ENCODE measurements at regions not wholly inside any gene's neighbourhood (a gene's known extent, or its start where the extent isn't known, plus 50 kb on each side); places are given as distances from the start of the nearest gene placed in this dataset.
A peak's percentile ranks its signal among the peaks of the same experiment; 100 is the strongest.
"Not testable (repeated sequence)": the region's sequence is repeated elsewhere in the genome, so short reads cannot be mapped to it uniquely, and the experiment has no call there.

DNA sequence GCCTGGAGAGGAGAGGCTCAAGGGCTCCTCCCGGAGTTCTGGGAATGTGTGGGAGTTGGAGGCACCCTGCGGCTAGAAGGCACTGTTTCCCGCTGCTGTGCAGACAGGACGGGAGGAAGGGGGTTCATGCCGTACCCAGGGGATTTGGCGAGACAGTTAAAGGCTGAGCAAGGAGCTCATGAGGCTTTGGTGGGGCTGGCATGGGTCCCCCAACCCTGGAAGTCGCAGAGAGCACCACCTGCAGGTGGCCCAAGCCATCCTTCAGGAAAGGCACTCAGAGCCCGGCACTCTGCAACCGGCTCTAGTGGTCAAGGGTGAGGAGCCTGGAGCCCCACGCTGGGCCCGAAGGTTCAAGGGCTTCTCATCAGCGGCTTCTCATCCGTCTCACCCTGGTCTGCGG, 138.2 kb downstream of the NPIPB11 start:
- H3K36me3 ChIP-seq; ATAC-seq; in situ Hi-C loops (cut with MboI; ENCODE audit: low sequenced_read_pairs in 4 of 4); H3K27ac ChIP-seq; H3K9me3 ChIP-seq; H3K4me1 ChIP-seq; H3K27me3 ChIP-seq; DNase-seq; intact Hi-C loops (cut with DNase I; ENCODE audit: low total_unique reads); H3K4me3 ChIP-seq: not testable (repeated sequence)

DNA sequence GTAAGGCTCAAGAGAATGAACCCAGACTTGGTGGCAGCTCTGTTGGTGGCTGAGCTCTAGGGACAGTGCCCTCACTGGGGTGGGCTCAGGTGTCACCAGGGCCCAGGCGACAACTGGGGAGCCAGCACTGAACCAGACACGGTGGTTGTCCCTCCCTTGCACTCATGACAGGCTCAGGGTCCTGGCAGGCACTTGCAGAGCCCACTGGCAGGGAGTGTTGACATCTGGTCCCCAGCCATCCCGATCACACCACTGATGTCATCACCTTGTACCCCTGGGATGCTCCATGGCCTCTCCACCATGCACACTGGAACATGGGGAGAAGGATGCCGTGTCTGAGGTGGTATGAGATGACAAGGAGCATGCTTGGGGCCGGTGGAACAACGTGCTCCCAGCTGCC, 138.6 kb downstream of the NPIPB11 start:
- H3K4me3 ChIP-seq; H3K4me1 ChIP-seq; H3K36me3 ChIP-seq; H3K27me3 ChIP-seq; H3K9me3 ChIP-seq; DNase-seq; H3K27ac ChIP-seq; ATAC-seq; intact Hi-C loops (cut with DNase I; ENCODE audit: low total_unique reads); in situ Hi-C loops (cut with MboI; ENCODE audit: low sequenced_read_pairs in 4 of 4): not testable (repeated sequence)

DNA sequence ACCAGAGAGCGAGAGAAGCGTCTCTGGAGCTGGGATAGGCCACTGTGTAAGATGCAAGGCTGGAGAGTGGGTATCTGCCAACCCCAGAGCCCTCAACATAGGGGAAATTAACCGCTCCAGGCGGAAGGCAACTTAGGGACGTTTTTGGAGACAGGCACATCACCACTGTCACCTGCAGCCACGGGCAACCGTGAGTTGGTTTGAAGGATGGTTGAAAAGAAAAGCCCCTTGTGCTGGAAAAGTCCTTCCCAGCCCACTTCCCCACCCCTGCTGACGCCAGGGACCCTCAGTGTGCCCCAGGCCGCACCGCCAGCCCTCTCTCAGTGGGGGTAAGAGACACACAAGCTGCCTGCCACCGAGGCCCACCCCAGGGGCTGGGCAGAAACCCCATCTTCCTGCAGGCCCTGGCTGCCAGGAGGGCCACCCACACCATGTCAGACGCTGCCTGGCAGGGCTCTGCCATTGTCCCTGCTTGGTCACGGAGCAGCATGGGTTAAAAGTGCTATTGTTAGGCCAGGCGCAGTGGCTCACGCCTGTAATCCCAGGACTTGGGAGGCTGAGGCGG, 139.4 kb downstream of the NPIPB11 start:
- H3K9me3 ChIP-seq; H3K4me3 ChIP-seq; H3K27me3 ChIP-seq; H3K4me1 ChIP-seq; intact Hi-C loops (cut with DNase I; ENCODE audit: low total_unique reads); ATAC-seq; H3K36me3 ChIP-seq; DNase-seq; H3K27ac ChIP-seq; in situ Hi-C loops (cut with MboI; ENCODE audit: low sequenced_read_pairs in 4 of 4): not testable (repeated sequence)

GRCh38 chr16:29266612-29267011, 139.9 kb downstream of the NPIPB11 start:
- H3K27ac ChIP-seq; H3K4me1 ChIP-seq; DNase-seq; H3K9me3 ChIP-seq; in situ Hi-C loops (cut with MboI; ENCODE audit: low sequenced_read_pairs in 4 of 4); ATAC-seq; H3K4me3 ChIP-seq; H3K36me3 ChIP-seq; intact Hi-C loops (cut with DNase I; ENCODE audit: low total_unique reads); H3K27me3 ChIP-seq: not testable (repeated sequence)

DNA sequence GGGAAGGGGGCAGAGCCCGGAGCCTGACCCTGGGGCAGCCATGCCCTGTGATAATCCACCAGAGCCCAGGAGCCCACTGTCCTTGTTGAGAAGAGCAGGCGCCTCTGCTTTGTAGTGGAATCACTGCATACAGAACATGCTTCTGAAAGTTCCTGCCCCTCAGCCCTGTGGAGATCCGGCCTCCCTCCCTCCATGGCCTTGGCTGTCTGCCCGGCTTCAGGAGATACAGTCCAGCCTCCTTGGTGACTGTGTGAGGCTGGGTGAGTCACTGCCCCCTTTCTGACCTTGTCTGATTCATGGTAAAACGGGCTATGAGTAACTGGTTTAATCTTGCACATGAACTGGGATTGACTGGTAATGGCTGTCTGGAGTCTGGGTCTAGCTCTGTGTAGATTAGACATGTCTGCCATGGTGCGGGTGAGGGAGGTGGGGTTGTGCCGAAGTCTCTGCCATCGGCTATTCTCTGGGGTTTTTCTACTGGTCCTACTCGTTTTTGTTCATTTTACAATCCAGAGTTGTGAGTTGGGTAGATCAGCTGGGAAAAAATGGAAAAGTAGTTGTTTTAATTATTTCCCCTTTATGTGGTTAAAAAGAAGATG, 141.2 kb downstream of the NPIPB11 start:
- H3K4me3 ChIP-seq; H3K9me3 ChIP-seq; in situ Hi-C loops (cut with MboI; ENCODE audit: low sequenced_read_pairs in 4 of 4); H3K36me3 ChIP-seq; H3K4me1 ChIP-seq; H3K27me3 ChIP-seq; intact Hi-C loops (cut with DNase I; ENCODE audit: low total_unique reads): not testable (repeated sequence)
- ATAC-seq, result peak; percentile 88 to 91
- DNase-seq, result peak; percentile 64 to 86
- H3K27ac ChIP-seq, result peak overlapping the region in 2 of 4 donors; percentile 32 to 46

GRCh38 chr16:29264080-29264837, 142.3 kb downstream of the NPIPB11 start:
- H3K9me3 ChIP-seq; H3K4me1 ChIP-seq; intact Hi-C loops (cut with DNase I; ENCODE audit: low total_unique reads); H3K4me3 ChIP-seq; DNase-seq; H3K27me3 ChIP-seq; H3K36me3 ChIP-seq; ATAC-seq; in situ Hi-C loops (cut with MboI; ENCODE audit: low sequenced_read_pairs in 4 of 4): not testable (repeated sequence)
- peak overlapping the region in 1 of 4 donors; percentile 32 for H3K27ac ChIP-seq

DNA sequence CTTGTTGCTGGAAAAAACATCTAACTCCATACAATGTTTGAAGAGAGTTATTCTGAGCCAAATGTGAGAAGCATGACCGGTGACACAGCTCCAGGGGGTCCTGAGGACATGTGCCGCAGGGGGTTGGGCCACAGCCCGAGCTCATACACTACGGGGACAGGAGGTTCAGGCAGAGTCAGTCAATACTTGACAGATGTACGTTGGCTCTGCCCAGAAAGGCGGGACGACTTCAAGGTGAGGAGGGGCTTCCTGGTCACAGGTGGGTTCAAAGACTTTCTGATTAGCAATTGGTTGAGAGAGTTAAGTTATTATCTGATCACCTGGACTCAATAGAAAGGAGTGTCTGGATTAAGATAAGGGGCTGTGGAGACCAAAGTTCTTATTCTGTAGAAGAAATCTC, 143.8 kb downstream of the NPIPB11 start:
- intact Hi-C loops (cut with DNase I; ENCODE audit: low total_unique reads); H3K4me3 ChIP-seq; in situ Hi-C loops (cut with MboI; ENCODE audit: low sequenced_read_pairs in 4 of 4); H3K4me1 ChIP-seq; H3K27ac ChIP-seq; ATAC-seq; H3K9me3 ChIP-seq; DNase-seq; H3K27me3 ChIP-seq; H3K36me3 ChIP-seq: not testable (repeated sequence)

DNA sequence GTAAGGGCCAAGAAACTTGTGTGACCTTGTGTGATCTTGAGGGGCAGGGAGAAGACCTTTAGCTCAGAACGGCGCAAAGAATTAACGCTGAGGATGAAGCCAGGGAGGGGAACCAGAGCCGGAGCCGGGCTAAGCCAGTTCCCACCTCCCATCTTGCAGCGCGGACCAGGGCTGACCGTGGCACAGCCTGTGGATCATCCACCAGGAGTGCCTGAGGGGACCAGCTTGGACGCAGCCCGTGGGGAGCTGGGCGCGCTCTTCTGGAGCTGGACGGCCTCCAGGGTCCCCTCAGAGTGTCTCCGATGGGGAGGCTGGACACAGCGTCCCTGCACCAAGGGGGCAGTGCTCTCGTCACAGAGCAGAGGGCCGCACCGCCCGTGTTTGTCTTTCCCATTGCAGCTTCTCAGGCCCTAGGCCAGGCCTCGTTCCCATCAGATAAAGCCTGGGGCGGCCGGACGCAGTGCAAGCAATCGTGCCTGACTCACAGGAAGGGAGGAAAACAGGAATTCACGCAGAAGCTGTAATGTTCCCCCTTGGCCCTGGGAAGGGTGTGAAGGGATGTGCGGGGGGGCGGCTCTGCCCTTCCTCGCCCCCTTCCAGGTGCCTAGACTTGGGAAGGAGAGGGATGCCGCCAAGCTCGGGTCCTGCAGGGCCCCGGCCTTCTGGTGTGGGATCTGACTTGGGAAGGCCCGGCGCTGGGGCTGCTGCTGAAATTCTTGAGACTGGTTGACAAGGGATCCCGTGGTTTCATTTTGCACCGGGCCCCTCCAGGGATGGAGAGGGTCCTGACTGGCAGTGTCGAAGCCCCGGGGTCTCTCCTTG, 144.9 kb downstream of the NPIPB11 start:
- H3K36me3 ChIP-seq; DNase-seq; H3K4me3 ChIP-seq; in situ Hi-C loops (cut with MboI; ENCODE audit: low sequenced_read_pairs in 4 of 4); intact Hi-C loops (cut with DNase I; ENCODE audit: low total_unique reads); H3K9me3 ChIP-seq; H3K4me1 ChIP-seq; H3K27me3 ChIP-seq: not testable (repeated sequence)
- H3K27ac ChIP-seq, result peak overlapping the region in 2 of 4 donors; percentile 10 to 52
- ATAC-seq, result peak; percentile 31 to 34

- H3K4me3 ChIP-seq; intact Hi-C loops (cut with DNase I; ENCODE audit: low total_unique reads); H3K27me3 ChIP-seq; in situ Hi-C loops (cut with MboI; ENCODE audit: low sequenced_read_pairs in 4 of 4); H3K9me3 ChIP-seq; ATAC-seq; H3K36me3 ChIP-seq; H3K27ac ChIP-seq; H3K4me1 ChIP-seq; DNase-seq: not testable (repeated sequence)
These were observed 145.7 kb downstream of the NPIPB11 start for GRCh38 chr16:29260683-29261426.

DNA sequence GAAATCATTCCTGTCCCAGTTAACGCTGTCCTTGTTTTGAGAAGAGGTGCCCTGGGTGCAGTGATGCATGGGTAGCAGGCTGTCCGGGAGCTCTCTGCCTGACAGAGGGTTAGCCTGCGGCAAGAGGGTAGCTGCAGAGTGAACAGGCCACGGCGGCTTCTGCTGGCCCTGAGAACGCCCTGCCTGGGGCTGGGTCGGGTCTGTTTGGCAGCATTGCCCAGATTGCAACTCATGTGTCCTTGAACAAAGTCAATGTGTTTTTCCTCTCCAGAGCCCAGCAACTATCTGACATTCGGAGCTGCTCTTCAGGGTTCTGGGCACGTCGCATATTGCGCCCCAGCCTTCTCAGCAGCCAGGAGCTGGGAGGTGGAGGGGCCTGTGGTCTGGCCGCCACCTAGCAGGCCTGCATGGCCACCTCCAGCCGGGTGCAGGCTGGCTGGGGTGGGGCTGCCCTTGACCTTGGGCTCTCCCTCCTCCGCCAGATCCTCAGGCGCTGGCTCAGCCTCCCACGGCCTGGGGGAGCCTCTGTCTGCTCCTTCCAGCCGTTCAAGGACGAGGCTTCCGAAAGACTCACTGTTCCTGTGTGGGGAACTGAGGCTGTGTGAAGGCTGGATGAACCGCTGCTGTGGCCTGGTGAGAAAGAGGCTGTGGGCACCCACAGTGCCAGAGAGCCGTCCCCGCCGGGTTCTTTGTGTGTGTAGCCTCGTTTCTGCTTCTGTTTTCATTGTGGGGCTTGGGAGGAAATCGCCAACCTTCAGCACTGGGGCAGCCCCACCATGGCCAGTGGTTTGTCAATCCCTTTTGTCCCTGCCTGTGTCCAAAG, 146.7 kb downstream of the NPIPB11 start:
- H3K36me3 ChIP-seq; H3K4me1 ChIP-seq; intact Hi-C loops (cut with DNase I; ENCODE audit: low total_unique reads); H3K27ac ChIP-seq; DNase-seq; in situ Hi-C loops (cut with MboI; ENCODE audit: low sequenced_read_pairs in 4 of 4); ATAC-seq; H3K4me3 ChIP-seq; H3K27me3 ChIP-seq; H3K9me3 ChIP-seq: not testable (repeated sequence)

Measured in gastrocnemius medialis (tissue), 4 donors.